ENCODE measurements at regions not wholly inside any gene's neighbourhood (a gene's known extent, or its start where the extent isn't known, plus 50 kb on each side); places are given as distances from the start of the nearest gene placed in this dataset.

- Histone ChIP-seq H3K4me1 (ENCODE audit: insufficient read depth, low read length) (no peaks in the 10 kb centered on the region), H3K9me3 (ENCODE audit: low read length) (no peaks in the 10 kb centered on the region), H3K27me3 (ENCODE audit: insufficient read depth, low read length) (peaks cover 2% of the 10 kb centered on the region), H2AFZ (ENCODE audit: low read depth, low read length) (no peak overlapping the region), H3K36me3 (ENCODE audit: insufficient read depth, low read length) (no peaks in the 10 kb centered on the region), H3K4me3 (ENCODE audit: low read length) (no peak overlapping the region)
Observed at GRCh38 chr22:49088801-49089791, 738.6 kb downstream of the BRD1 start.

- Histone ChIP-seq H2AFZ (ENCODE audit: low read depth, low read length) (no peak overlapping the region), H3K36me3 (ENCODE audit: insufficient read depth, low read length) (no peaks in the 10 kb centered on the region), H3K4me1 (ENCODE audit: insufficient read depth, low read length) (no peaks in the 10 kb centered on the region), H3K9me3 (ENCODE audit: low read length) (no peaks in the 10 kb centered on the region), H3K4me3 (ENCODE audit: low read length) (no peak overlapping the region), H3K27me3 (ENCODE audit: insufficient read depth, low read length) (peaks cover 2% of the 10 kb centered on the region)
Observed at GRCh38 chr22:49087716-49088601, 739.7 kb downstream of the BRD1 start.

- H2AFZ ChIP-seq (ENCODE audit: low read depth, low read length), result no peak overlapping the region
- H3K4me3 ChIP-seq (ENCODE audit: low read length), result no peak overlapping the region
Observed at GRCh38 chr22:49087198-49087597, 740.5 kb downstream of the BRD1 start.

GRCh38 chr22:49086606-49087157, 741.0 kb downstream of the BRD1 start:
- Histone ChIP-seq H3K9me3 (ENCODE audit: low read length) (no peaks in the 10 kb centered on the region), H3K36me3 (ENCODE audit: insufficient read depth, low read length) (no peaks in the 10 kb centered on the region), H3K4me3 (ENCODE audit: low read length) (no peak overlapping the region), H2AFZ (ENCODE audit: low read depth, low read length) (no peak overlapping the region), H3K4me1 (ENCODE audit: insufficient read depth, low read length) (no peaks in the 10 kb centered on the region), H3K27me3 (ENCODE audit: insufficient read depth, low read length) (peaks cover 2% of the 10 kb centered on the region)

More at GRCh38 chr22:49087198-49087597, 740.5 kb downstream of the BRD1 start:
- Histone ChIP-seq H3K9me3 (ENCODE audit: low read length) (no peaks in the 10 kb centered on the region), H3K36me3 (ENCODE audit: insufficient read depth, low read length) (no peaks in the 10 kb centered on the region), H3K27me3 (ENCODE audit: insufficient read depth, low read length) (peaks cover 2% of the 10 kb centered on the region), H3K4me1 (ENCODE audit: insufficient read depth, low read length) (no peaks in the 10 kb centered on the region)

GRCh38 chr22:49086181-49086580, 741.5 kb downstream of the BRD1 start:
- peaks cover 2% of the 10 kb centered on the region for H3K27me3 ChIP-seq (ENCODE audit: insufficient read depth, low read length)
- H3K9me3 ChIP-seq (ENCODE audit: low read length), result no peaks in the 10 kb centered on the region
- H3K36me3 ChIP-seq (ENCODE audit: insufficient read depth, low read length), result no peaks in the 10 kb centered on the region

GRCh38 chr22:49084206-49084605, 743.5 kb downstream of the BRD1 start:
- H3K4me3 ChIP-seq (ENCODE audit: low read length), result no peak overlapping the region
- no peaks in the 10 kb centered on the region for H3K36me3 ChIP-seq (ENCODE audit: insufficient read depth, low read length)
- no peaks in the 10 kb centered on the region for H3K4me1 ChIP-seq (ENCODE audit: insufficient read depth, low read length)

More at GRCh38 chr22:49086181-49086580, 741.5 kb downstream of the BRD1 start:
- H3K4me3 ChIP-seq (ENCODE audit: low read length), result no peak overlapping the region
- H2AFZ ChIP-seq (ENCODE audit: low read depth, low read length), result no peak overlapping the region
- no peaks in the 10 kb centered on the region for H3K4me1 ChIP-seq (ENCODE audit: insufficient read depth, low read length)

GRCh38 chr22:49083607-49084006, 744.1 kb downstream of the BRD1 start:
- Histone ChIP-seq H3K27me3 (ENCODE audit: insufficient read depth, low read length) (peaks cover 2% of the 10 kb centered on the region), H2AFZ (ENCODE audit: low read depth, low read length) (no peak overlapping the region), H3K9me3 (ENCODE audit: low read length) (no peaks in the 10 kb centered on the region), H3K4me1 (ENCODE audit: insufficient read depth, low read length) (no peaks in the 10 kb centered on the region), H3K36me3 (ENCODE audit: insufficient read depth, low read length) (no peaks in the 10 kb centered on the region), H3K4me3 (ENCODE audit: low read length) (no peak overlapping the region)

More at GRCh38 chr22:49084206-49084605, 743.5 kb downstream of the BRD1 start:
- Histone ChIP-seq H3K9me3 (ENCODE audit: low read length) (no peaks in the 10 kb centered on the region), H3K27me3 (ENCODE audit: insufficient read depth, low read length) (peaks cover 2% of the 10 kb centered on the region), H2AFZ (ENCODE audit: low read depth, low read length) (no peak overlapping the region)

- H3K36me3 ChIP-seq (ENCODE audit: insufficient read depth, low read length), result no peaks in the 10 kb centered on the region
- no peaks in the 10 kb centered on the region for H3K9me3 ChIP-seq (ENCODE audit: low read length)
- H3K4me1 ChIP-seq (ENCODE audit: insufficient read depth, low read length), result no peaks in the 10 kb centered on the region
- H3K4me3 ChIP-seq (ENCODE audit: low read length), result no peak overlapping the region
- no peak overlapping the region for H2AFZ ChIP-seq (ENCODE audit: low read depth, low read length)
- H3K27me3 ChIP-seq (ENCODE audit: insufficient read depth, low read length), result no peaks in the 10 kb centered on the region
Observed at GRCh38 chr22:49082451-49082850, 745.2 kb downstream of the BRD1 start.

GRCh38 chr22:49081926-49082325, 745.7 kb downstream of the BRD1 start:
- Histone ChIP-seq H3K9me3 (ENCODE audit: low read length) (no peaks in the 10 kb centered on the region), H3K4me1 (ENCODE audit: insufficient read depth, low read length) (no peaks in the 10 kb centered on the region), H2AFZ (ENCODE audit: low read depth, low read length) (no peak overlapping the region), H3K36me3 (ENCODE audit: insufficient read depth, low read length) (no peaks in the 10 kb centered on the region), H3K27me3 (ENCODE audit: insufficient read depth, low read length) (no peaks in the 10 kb centered on the region), H3K4me3 (ENCODE audit: low read length) (no peak overlapping the region)

GRCh38 chr22:49081261-49081666, 746.4 kb downstream of the BRD1 start:
- Histone ChIP-seq H3K27me3 (ENCODE audit: insufficient read depth, low read length) (no peaks in the 10 kb centered on the region), H3K4me3 (ENCODE audit: low read length) (no peak overlapping the region), H3K4me1 (ENCODE audit: insufficient read depth, low read length) (no peaks in the 10 kb centered on the region), H3K36me3 (ENCODE audit: insufficient read depth, low read length) (no peaks in the 10 kb centered on the region), H3K9me3 (ENCODE audit: low read length) (no peaks in the 10 kb centered on the region), H2AFZ (ENCODE audit: low read depth, low read length) (no peak overlapping the region)

- Histone ChIP-seq H2AFZ (ENCODE audit: low read depth, low read length) (no peak overlapping the region), H3K4me1 (ENCODE audit: insufficient read depth, low read length) (no peaks in the 10 kb centered on the region), H3K36me3 (ENCODE audit: insufficient read depth, low read length) (no peaks in the 10 kb centered on the region), H3K27me3 (ENCODE audit: insufficient read depth, low read length) (no peaks in the 10 kb centered on the region), H3K4me3 (ENCODE audit: low read length) (no peak overlapping the region), H3K9me3 (ENCODE audit: low read length) (no peaks in the 10 kb centered on the region)
Observed at GRCh38 chr22:49080631-49081030, 747.0 kb downstream of the BRD1 start.

- H3K27me3 ChIP-seq (ENCODE audit: insufficient read depth, low read length), result no peaks in the 10 kb centered on the region
Observed at GRCh38 chr22:49079743-49080500, 747.8 kb downstream of the BRD1 start.

More at GRCh38 chr22:49079743-49080500, 747.8 kb downstream of the BRD1 start:
- no peak overlapping the region for H2AFZ ChIP-seq (ENCODE audit: low read depth, low read length)
- H3K36me3 ChIP-seq (ENCODE audit: insufficient read depth, low read length), result no peaks in the 10 kb centered on the region
- H3K4me3 ChIP-seq (ENCODE audit: low read length), result no peak overlapping the region
- no peaks in the 10 kb centered on the region for H3K9me3 ChIP-seq (ENCODE audit: low read length)
- H3K4me1 ChIP-seq (ENCODE audit: insufficient read depth, low read length), result no peaks in the 10 kb centered on the region

All from neuron (in vitro differentiated cells).